GM18909 (cell line): ENCODE measurements at regions not wholly inside any gene's neighbourhood (a gene's known extent, or its start where the extent isn't known, plus 50 kb on each side); places are given as distances from the start of the nearest gene placed in this dataset.
"Not testable (repeated sequence)": the region's sequence is repeated elsewhere in the genome, so short reads cannot be mapped to it uniquely, and the experiment has no call there.

ENCODE experiments used
- ATAC-seq: cut with Tn5 transposase; IDR thresholded peaks from one replicate; pipeline ENCODE4 v1.9.1; 2021; ENCODE audit warnings: mild to moderate bottlenecking; ENCODE audit not compliant: unreplicated experiment, poor library complexity

DNA sequence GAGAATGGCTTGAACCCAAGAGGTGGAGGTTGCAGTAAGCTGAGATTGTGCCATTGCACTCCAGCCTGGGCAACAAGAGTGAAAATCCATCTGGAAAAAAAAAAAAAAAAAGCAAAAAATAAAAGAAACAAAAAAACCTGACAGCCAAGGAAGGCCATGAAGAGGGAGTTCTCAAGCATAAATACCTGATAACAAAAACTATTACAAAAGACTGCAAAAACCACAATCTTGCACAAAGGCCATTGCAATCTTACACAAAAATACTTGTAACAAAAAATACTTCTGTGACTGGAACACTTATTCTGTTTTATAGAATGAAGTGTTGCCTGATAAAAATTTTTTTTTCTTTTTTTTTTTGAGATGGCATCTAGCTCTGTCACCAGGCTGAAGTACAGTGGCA lies 61.5 kb upstream of the TSC22D1 start:
- no peak for ATAC-seq

- ATAC-seq: no peak
Measured at GRCh38 chr13:44629465-44630183, 53.5 kb upstream of the TSC22D1 start.

GRCh38 chr13:44628826-44629225 lies 52.7 kb upstream of the TSC22D1 start:
- ATAC-seq: not testable (repeated sequence)

DNA sequence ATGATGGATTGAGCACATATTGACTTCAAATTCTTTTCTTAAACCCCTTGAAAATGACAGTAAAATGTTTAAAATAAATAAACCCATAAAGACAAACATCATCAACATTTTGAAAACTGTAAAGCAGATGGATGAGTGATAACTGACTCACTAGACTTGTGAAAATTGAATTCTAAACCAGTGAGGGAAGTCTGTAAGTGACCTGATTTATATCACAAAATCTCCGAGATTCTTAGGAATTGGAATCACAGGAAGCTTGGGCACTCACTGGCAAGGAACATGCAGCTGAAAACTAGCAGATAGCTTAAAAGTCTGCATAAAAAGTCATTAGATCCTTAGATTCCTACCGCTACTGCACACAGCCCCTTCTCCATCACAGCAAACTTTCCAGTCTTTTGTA lies 51.3 kb upstream of the TSC22D1 start:
- ATAC-seq: no peak

- no peak for ATAC-seq
Measured at GRCh38 chr13:44626176-44626575, 50.0 kb upstream of the TSC22D1 start.
